Transverse colon (tissue), 4 donors: ENCODE measurements at regions not wholly inside any gene's neighbourhood (a gene's known extent, or its start where the extent isn't known, plus 50 kb on each side); places are given as distances from the start of the nearest gene placed in this dataset.

Experiments used
- DNase-seq: peaks from one replicate; pipeline ENCODE4 v3.0.0-alpha.2; 2019
- H3K27ac ChIP-seq, 4 donors: fragments of 200-600 bp; sonication (generic); 2 replicates each; pipeline ENCODE4 v1.5.1; 2016 to 2018; ENCODE audit warnings: inconsistent platforms in 4 of 4
- H3K27me3 ChIP-seq: fragments of 200-600 bp; sonication (generic); 2 replicates; pipeline ENCODE4 v1.5.1; 2017; ENCODE audit warnings: inconsistent platforms
- H3K36me3 ChIP-seq, 4 donors: fragments of 200-600 bp; sonication (generic); 2 replicates each; pipeline ENCODE4 v1.5.1; 2017 to 2019; ENCODE audit warnings: inconsistent platforms in 4 of 4
- H3K4me1 ChIP-seq, 4 donors: fragments of 200-600 bp; sonication (generic); 2 replicates each; pipeline ENCODE4 v1.5.1; 2017 to 2020; ENCODE audit warnings: inconsistent platforms in 4 of 4
- H3K4me3 ChIP-seq, 4 donors: fragments of 200-600 bp; sonication (generic); 1 replicate in 1 of 4; 2 replicates in 3 of 4; pipeline versions ENCODE4 v1.5.1 to v1.6.1; 2017 to 2019; ENCODE audit warnings: inconsistent platforms in 4 of 4
- H3K9me3 ChIP-seq, 2 donors: fragments of 200-600 bp; sonication (generic); 2 replicates each; pipeline ENCODE4 v1.5.1; 2017 to 2019; ENCODE audit warnings: inconsistent platforms in 2 of 2
- EP300 ChIP-seq: sonication (generic); formaldehyde crosslinking; IDR thresholded peaks from one replicate; pipeline ENCODE4 v1.6.1; 2017; ENCODE audit warnings: antibody characterized with exemption, low read depth
- POLR2A ChIP-seq: fragments of 450-650 bp; IDR thresholded peaks from one replicate; pipeline ENCODE4 v1.6.1; 2016; ENCODE audit warnings: antibody characterized with exemption, mild to moderate bottlenecking, moderate library complexity
- POLR2AphosphoS5 ChIP-seq, 3 donors: sonication (generic); formaldehyde crosslinking; IDR thresholded peaks; one replicate each; pipeline ENCODE4 v1.6.1; 2016; ENCODE audit warnings: antibody characterized with exemption in 3 of 3
- WGBS, 2 donors: methylation state at CpG; one replicate each; pipeline ENCODE4 v1.1.5; 2018; ENCODE audit warnings: low coverage in 1 of 2; 5-methylcytosine and 5-hydroxymethylcytosine counted together
- in situ Hi-C, 4 donors: fragments of 200-750 bp; cut with MboI; loops; one replicate each; pipeline versions ENCODE4 v1.15.0 to v1.15.1; 2017; ENCODE audit warnings: low sequenced_read_pairs in 3 of 4, low pct_ligation_motif_present in 1 of 4, low pct_unique_long_range_greater_than_20kb in 1 of 4
- intact Hi-C: fragments of 100-400 bp; cut with DNase I; formaldehyde crosslinking; loops from one replicate; pipeline ENCODE4 v1.15.1; 2023; ENCODE audit warnings: low total_unique reads
- TF ChIP-seq, protein P1 (sequence below), 5 experiments: fragments of 200-600 bp in 3 of 5; fragments of 450-650 bp in 2 of 5; sonication (generic) in 3 of 5; IDR thresholded peaks; 1 replicate in 2 of 5; 2 replicates in 3 of 5; pipeline ENCODE4 v1.5.1; 2016 to 2017; ENCODE audit warnings: antibody characterized with exemption in 5 of 5, inconsistent platforms in 3 of 5, mild to moderate bottlenecking in 2 of 5, moderate library complexity in 1 of 5

DNA sequence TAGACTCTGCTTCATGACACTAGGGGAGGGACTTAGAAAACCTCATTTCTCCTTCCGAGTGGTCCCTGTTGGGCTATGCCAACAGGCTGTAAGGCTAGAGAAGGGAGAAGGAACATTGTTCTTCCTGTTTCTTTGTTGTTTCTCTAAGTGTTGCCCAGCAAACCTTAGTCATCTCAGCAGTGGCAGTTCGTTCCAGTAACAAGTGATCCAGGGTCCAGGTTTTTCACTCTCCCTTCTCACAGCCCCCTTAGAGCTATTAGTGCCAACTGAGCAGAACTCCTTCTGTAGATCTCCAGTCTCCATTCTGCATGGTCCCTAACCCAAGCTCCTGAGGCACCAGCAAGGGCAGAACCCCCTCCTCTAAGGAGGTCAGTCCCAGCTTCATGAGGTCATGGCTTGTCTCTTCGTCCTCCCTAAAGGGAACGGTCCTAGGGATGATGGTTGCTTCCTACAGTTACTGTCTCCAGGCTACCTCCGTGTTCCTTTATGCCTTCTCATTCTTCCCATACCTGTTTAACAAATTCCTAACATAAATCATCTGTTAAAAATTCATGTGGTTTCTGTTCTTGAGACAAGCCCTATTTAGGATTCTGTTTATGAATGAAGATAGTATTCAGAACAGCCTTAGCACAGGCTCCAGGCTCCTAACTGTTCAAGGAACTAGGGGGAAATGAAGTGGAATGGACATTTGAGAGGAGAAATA lies 168.6 kb upstream of the UBASH3B start:
- Histone ChIP-seq H3K4me1 (no peaks in the 10 kb centered on the region), H3K4me3 (no peak overlapping the region), H3K36me3 (no peaks in the 10 kb centered on the region), H3K27ac (no peak overlapping the region), H3K27me3 (no peaks in the 10 kb centered on the region), H3K9me3 (peaks cover 0 to 4% of the 10 kb centered on the region in 2 donors)
- no peak for DNase-seq
- intact Hi-C loops (no loop called here), in situ Hi-C loops (no loop called here)
- 50 to 65% methylated on average over 1 to 5 of the region's 5 CpGs for WGBS, 2 donors
- TF ChIP-seq POLR2A (no peak), EP300 (no peak), POLR2AphosphoS5 (IDR thresholded peaks at IDR 0.05) (no peak)
- TF ChIP-seq, protein P1, sequence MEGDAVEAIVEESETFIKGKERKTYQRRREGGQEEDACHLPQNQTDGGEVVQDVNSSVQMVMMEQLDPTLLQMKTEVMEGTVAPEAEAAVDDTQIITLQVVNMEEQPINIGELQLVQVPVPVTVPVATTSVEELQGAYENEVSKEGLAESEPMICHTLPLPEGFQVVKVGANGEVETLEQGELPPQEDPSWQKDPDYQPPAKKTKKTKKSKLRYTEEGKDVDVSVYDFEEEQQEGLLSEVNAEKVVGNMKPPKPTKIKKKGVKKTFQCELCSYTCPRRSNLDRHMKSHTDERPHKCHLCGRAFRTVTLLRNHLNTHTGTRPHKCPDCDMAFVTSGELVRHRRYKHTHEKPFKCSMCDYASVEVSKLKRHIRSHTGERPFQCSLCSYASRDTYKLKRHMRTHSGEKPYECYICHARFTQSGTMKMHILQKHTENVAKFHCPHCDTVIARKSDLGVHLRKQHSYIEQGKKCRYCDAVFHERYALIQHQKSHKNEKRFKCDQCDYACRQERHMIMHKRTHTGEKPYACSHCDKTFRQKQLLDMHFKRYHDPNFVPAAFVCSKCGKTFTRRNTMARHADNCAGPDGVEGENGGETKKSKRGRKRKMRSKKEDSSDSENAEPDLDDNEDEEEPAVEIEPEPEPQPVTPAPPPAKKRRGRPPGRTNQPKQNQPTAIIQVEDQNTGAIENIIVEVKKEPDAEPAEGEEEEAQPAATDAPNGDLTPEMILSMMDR (IDR thresholded peaks at IDR 0.05) = no peak

DNA sequence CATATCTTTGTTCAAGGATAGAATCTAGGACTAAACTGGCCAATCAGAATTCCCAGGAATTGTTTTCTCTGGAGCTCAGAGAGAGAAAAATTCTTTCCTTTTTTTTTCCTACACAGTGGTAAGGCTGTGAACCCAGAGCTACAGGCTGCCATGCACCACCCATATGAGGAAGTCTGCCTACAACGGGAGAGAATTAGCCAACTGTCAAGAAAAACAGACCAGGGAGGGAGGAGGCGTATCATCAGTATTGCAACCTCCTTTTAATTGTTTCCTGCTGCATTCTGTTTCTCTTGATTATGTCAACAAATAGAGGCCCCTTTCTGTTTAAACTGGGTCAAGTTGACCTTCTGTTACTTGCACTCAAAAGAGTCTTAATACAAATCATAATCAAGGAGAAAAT lies 176.5 kb upstream of the UBASH3B start:
- in situ Hi-C loops (no loop called here), intact Hi-C loops (no loop called here)
- no peak overlapping the region for H3K27ac ChIP-seq
- H3K4me3 ChIP-seq = no peak overlapping the region
- TF ChIP-seq EP300 = no peak
- no peak for TF ChIP-seq POLR2AphosphoS5 (IDR thresholded peaks at IDR 0.05)
- TF ChIP-seq, protein P1 (IDR thresholded peaks at IDR 0.05) = no peak
- TF ChIP-seq POLR2A = no peak
- H3K27me3 ChIP-seq = no peaks in the 10 kb centered on the region
- no peak for DNase-seq
- H3K9me3 ChIP-seq = peaks cover 0 to 4% of the 10 kb centered on the region in 2 donors
- no peaks in the 10 kb centered on the region for H3K36me3 ChIP-seq
- H3K4me1 ChIP-seq = no peaks in the 10 kb centered on the region
- 35 to 50% methylated on average over 2 of the region's 2 CpGs for WGBS, 2 donors

- no peaks in the 10 kb centered on the region for H3K27me3 ChIP-seq
- H3K4me3 ChIP-seq = no peak overlapping the region
- WGBS, 2 donors = 63 to 73% methylated on average over 2 of the region's 2 CpGs
- H3K9me3 ChIP-seq = no peaks in the 10 kb centered on the region
- no peak for DNase-seq
- H3K36me3 ChIP-seq = no peaks in the 10 kb centered on the region
- TF ChIP-seq EP300 (no peak), POLR2AphosphoS5 (IDR thresholded peaks at IDR 0.05) (no peak), POLR2A (no peak)
- TF ChIP-seq, protein P1 (IDR thresholded peaks at IDR 0.05) = no peak
- H3K27ac ChIP-seq = no peak overlapping the region
- in situ Hi-C loops = no loop called here
- intact Hi-C loops = no loop called here
- H3K4me1 ChIP-seq = no peaks in the 10 kb centered on the region
Observed at GRCh38 chr11:122468965-122469364, 186.6 kb upstream of the UBASH3B start.

DNA sequence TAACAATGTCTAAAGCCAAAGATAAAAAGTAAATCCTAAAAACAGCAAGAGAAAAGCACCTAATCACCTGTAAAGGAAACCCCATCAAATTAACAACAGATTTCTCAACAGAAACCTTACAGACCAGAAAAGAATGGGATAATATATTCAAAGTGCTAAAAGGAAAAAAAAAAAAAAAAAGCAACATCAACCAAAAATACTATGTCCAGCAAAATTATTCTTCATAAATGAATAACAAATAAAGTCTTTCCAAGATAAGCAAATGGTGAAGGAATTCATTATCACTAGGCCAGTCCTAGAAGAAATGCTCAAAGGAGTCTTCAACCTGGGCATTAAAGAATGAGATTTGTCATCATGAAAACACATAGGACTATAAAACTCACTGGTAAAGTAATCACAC lies 192.0 kb upstream of the UBASH3B start:
- Histone ChIP-seq H3K4me1 (no peaks in the 10 kb centered on the region), H3K27ac (no peak overlapping the region), H3K9me3 (peaks cover 0 to 7% of the 10 kb centered on the region in 2 donors), H3K27me3 (no peaks in the 10 kb centered on the region), H3K4me3 (no peak overlapping the region), H3K36me3 (no peaks in the 10 kb centered on the region)
- intact Hi-C loops = no loop called here
- TF ChIP-seq, protein P1 (IDR thresholded peaks at IDR 0.05) = no peak
- no peak for TF ChIP-seq POLR2AphosphoS5 (IDR thresholded peaks at IDR 0.05)
- no peak for TF ChIP-seq POLR2A
- no peak for TF ChIP-seq EP300
- no peak for DNase-seq
- in situ Hi-C loops = no loop called here
